ENCODE measurements at regions not wholly inside any gene's neighbourhood (a gene's known extent, or its start where the extent isn't known, plus 50 kb on each side); places are given as distances from the start of the nearest gene placed in this dataset.

GRCh38 chr12:83954071-83954789 lies 958.4 kb downstream of the SLC6A15 start:
- Mint-ChIP-seq H3K9me3 (peaks cover 0 to 2% (median 0%) of the 10 kb centered on the region in 7 donors), H3K4me3 (no peak overlapping the region), H3K27me3 (ENCODE audit: low read depth in 3 of 3) (no peaks in the 10 kb centered on the region), H3K4me1 (no peaks in the 10 kb centered on the region), H3K27ac (no peak overlapping the region), H3K36me3 (no peaks in the 10 kb centered on the region)
- Histone ChIP-seq H4K20me1 (ENCODE audit: insufficient read depth, low read length) (no peaks in the 10 kb centered on the region), H3K9me3 (replicated peaks in 1 of 2; ENCODE audit: control insufficient read depth in 1 of 2, insufficient read depth in 1 of 2, low read length in 2 of 2) (no peaks in the 10 kb centered on the region), H3K36me3 (replicated peaks in 1 of 2; ENCODE audit: control insufficient read depth in 1 of 2, insufficient read depth in 2 of 2, low read length in 2 of 2) (no peaks in the 10 kb centered on the region), H3K4me3 (replicated peaks in 1 of 3; ENCODE audit: low read depth in 2 of 3, low read length in 3 of 3) (no peak overlapping the region), H3K4me1 (ENCODE audit: control insufficient read depth in 1 of 2, insufficient read depth in 2 of 2, low read length in 2 of 2) (no peaks in the 10 kb centered on the region), H3K27ac (ENCODE audit: low read depth in 1 of 2, low read length in 2 of 2) (no peak overlapping the region), H2AFZ (ENCODE audit: insufficient read depth, low read depth, low read length, poor library complexity, severe bottlenecking) (no peak overlapping the region), H3K4me2 (replicated peaks; ENCODE audit: extremely low read depth, low read length, poor library complexity, severe bottlenecking) (no peak overlapping the region), H3K27me3 (ENCODE audit: control insufficient read depth in 2 of 2, insufficient read depth in 2 of 2, low read length in 2 of 2) (no peaks in the 10 kb centered on the region), H3K9ac (ENCODE audit: insufficient read depth, low read length, poor library complexity, severe bottlenecking) (no peak overlapping the region), H3K79me2 (ENCODE audit: insufficient read depth, low read length) (no peaks in the 10 kb centered on the region)
- no CpG with 5 or more reads among the region's 2 CpGs for WGBS (ENCODE audit: insufficient coverage)
- TF ChIP-seq CTCF (IDR thresholded peaks at IDR 0.05), result no peak
- no peak for DNase-seq
- intact Hi-C loops (cut with micrococcal nuclease), result no loop called here

GRCh38 chr12:83945871-83946270 lies 966.7 kb downstream of the SLC6A15 start:
- Histone ChIP-seq H4K20me1 (ENCODE audit: insufficient read depth, low read length) (no peaks in the 10 kb centered on the region), H3K4me3 (replicated peaks in 1 of 3; ENCODE audit: low read depth in 2 of 3, low read length in 3 of 3) (no peak overlapping the region), H3K27me3 (ENCODE audit: control insufficient read depth in 2 of 2, insufficient read depth in 2 of 2, low read length in 2 of 2) (no peaks in the 10 kb centered on the region), H3K9ac (ENCODE audit: insufficient read depth, low read length, poor library complexity, severe bottlenecking) (no peak overlapping the region), H3K4me2 (replicated peaks; ENCODE audit: extremely low read depth, low read length, poor library complexity, severe bottlenecking) (no peak overlapping the region), H3K27ac (ENCODE audit: low read depth in 1 of 2, low read length in 2 of 2) (no peak overlapping the region), H3K9me3 (replicated peaks in 1 of 2; ENCODE audit: control insufficient read depth in 1 of 2, insufficient read depth in 1 of 2, low read length in 2 of 2) (no peaks in the 10 kb centered on the region), H3K4me1 (ENCODE audit: control insufficient read depth in 1 of 2, insufficient read depth in 2 of 2, low read length in 2 of 2) (no peaks in the 10 kb centered on the region), H3K79me2 (ENCODE audit: insufficient read depth, low read length) (no peaks in the 10 kb centered on the region), H3K36me3 (replicated peaks in 1 of 2; ENCODE audit: control insufficient read depth in 1 of 2, insufficient read depth in 2 of 2, low read length in 2 of 2) (no peaks in the 10 kb centered on the region), H2AFZ (ENCODE audit: insufficient read depth, low read depth, low read length, poor library complexity, severe bottlenecking) (no peak overlapping the region)
- DNase-seq, result no peak
- H3K27ac Mint-ChIP-seq, result no peak overlapping the region
- peaks cover 0 to 2% (median 0%) of the 10 kb centered on the region in 7 donors for H3K9me3 Mint-ChIP-seq
- no peaks in the 10 kb centered on the region for H3K27me3 Mint-ChIP-seq (ENCODE audit: low read depth in 3 of 3)
- no peak for TF ChIP-seq CTCF (IDR thresholded peaks at IDR 0.05)
- no peak overlapping the region for H3K4me3 Mint-ChIP-seq
- no peaks in the 10 kb centered on the region for H3K4me1 Mint-ChIP-seq
- no peaks in the 10 kb centered on the region for H3K36me3 Mint-ChIP-seq
- intact Hi-C loops (cut with micrococcal nuclease), result no loop called here

Measured in CD14-positive monocyte (primary cell).